HG03280 (cell line): ENCODE measurements at regions not wholly inside any gene's neighbourhood (a gene's known extent, or its start where the extent isn't known, plus 50 kb on each side); places are given as distances from the start of the nearest gene placed in this dataset.

Source experiments
- ATAC-seq: cut with Tn5 transposase; IDR thresholded peaks from one replicate; pipeline ENCODE4 v1.9.1; 2021; ENCODE audit warnings: mild to moderate bottlenecking, moderate library complexity; ENCODE audit not compliant: unreplicated experiment

- peak; percentile 85 for ATAC-seq
These were observed 69.0 kb upstream of the VOPP1 start for GRCh38 chr7:55641273-55641691.

- ATAC-seq = no peak
These were observed 67.3 kb upstream of the VOPP1 start for GRCh38 chr7:55639640-55640039.

- no peak for ATAC-seq
These were observed 56.9 kb upstream of the VOPP1 start for GRCh38 chr7:55629051-55629677.

- ATAC-seq = no peak
These were observed 52.5 kb upstream of the VOPP1 start for GRCh38 chr7:55624813-55625212.

- ATAC-seq = no peak
These were observed 51.3 kb upstream of the VOPP1 start for GRCh38 chr7:55623617-55624016.

GRCh38 chr7:55622241-55622640, 49.9 kb upstream of the VOPP1 start:
- ATAC-seq = no peak
